ENCODE measurements at regions not wholly inside any gene's neighbourhood (a gene's known extent, or its start where the extent isn't known, plus 50 kb on each side); places are given as distances from the start of the nearest gene placed in this dataset.

DNA sequence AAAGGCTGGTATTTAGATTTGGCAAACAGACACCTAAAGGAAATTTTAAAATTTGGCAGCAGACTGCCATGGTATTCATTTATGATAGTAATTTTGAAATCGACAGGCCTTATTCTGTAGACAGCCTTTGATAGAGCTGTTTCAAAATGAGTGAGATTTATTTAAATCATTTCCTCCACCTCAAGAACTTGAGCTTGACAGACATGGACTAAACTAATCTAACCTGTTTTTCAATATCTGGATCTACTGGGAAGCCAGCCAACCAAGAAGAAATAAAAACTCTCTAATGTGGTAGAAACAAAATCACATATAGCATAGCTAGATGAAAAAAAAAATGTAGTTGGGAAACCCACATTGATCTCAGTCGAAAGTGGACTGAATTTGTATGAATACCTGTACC is 56.9 kb upstream of the RASA1 start:
- TF ChIP-seq, protein P1, sequence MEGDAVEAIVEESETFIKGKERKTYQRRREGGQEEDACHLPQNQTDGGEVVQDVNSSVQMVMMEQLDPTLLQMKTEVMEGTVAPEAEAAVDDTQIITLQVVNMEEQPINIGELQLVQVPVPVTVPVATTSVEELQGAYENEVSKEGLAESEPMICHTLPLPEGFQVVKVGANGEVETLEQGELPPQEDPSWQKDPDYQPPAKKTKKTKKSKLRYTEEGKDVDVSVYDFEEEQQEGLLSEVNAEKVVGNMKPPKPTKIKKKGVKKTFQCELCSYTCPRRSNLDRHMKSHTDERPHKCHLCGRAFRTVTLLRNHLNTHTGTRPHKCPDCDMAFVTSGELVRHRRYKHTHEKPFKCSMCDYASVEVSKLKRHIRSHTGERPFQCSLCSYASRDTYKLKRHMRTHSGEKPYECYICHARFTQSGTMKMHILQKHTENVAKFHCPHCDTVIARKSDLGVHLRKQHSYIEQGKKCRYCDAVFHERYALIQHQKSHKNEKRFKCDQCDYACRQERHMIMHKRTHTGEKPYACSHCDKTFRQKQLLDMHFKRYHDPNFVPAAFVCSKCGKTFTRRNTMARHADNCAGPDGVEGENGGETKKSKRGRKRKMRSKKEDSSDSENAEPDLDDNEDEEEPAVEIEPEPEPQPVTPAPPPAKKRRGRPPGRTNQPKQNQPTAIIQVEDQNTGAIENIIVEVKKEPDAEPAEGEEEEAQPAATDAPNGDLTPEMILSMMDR (IDR thresholded peaks at IDR 0.05) = no peak
- TF ChIP-seq EZH2 (IDR thresholded peaks at IDR 0.05; ENCODE audit: borderline replicate concordance, insufficient read depth, low read depth, low read length, poor library complexity, severe bottlenecking) = no peak

Measured in B cell (primary cell).